ENCODE measurements at regions not wholly inside any gene's neighbourhood (a gene's known extent, or its start where the extent isn't known, plus 50 kb on each side); places are given as distances from the start of the nearest gene placed in this dataset.

- DNase-seq (ENCODE audit: low read depth) = no peak
- H3K4me3 ChIP-seq (ENCODE audit: low read depth, low read length) = no peak overlapping the region
- TF ChIP-seq MYC (IDR thresholded peaks at IDR 0.05; ENCODE audit: low read depth, low read length) = no peak
- TF ChIP-seq POLR2A (IDR thresholded peaks at IDR 0.05; ENCODE audit: extremely low read depth, insufficient read length) = no peak
- no peak for TF ChIP-seq MAX (IDR thresholded peaks at IDR 0.05; ENCODE audit: low read depth, low read length)
- no peak for TF ChIP-seq CTCF (IDR thresholded peaks at IDR 0.05; ENCODE audit: low read depth, low read length)
These were observed 220.5 kb downstream of the ANKRD60 start for GRCh38 chr20:58007947-58008346.

DNA sequence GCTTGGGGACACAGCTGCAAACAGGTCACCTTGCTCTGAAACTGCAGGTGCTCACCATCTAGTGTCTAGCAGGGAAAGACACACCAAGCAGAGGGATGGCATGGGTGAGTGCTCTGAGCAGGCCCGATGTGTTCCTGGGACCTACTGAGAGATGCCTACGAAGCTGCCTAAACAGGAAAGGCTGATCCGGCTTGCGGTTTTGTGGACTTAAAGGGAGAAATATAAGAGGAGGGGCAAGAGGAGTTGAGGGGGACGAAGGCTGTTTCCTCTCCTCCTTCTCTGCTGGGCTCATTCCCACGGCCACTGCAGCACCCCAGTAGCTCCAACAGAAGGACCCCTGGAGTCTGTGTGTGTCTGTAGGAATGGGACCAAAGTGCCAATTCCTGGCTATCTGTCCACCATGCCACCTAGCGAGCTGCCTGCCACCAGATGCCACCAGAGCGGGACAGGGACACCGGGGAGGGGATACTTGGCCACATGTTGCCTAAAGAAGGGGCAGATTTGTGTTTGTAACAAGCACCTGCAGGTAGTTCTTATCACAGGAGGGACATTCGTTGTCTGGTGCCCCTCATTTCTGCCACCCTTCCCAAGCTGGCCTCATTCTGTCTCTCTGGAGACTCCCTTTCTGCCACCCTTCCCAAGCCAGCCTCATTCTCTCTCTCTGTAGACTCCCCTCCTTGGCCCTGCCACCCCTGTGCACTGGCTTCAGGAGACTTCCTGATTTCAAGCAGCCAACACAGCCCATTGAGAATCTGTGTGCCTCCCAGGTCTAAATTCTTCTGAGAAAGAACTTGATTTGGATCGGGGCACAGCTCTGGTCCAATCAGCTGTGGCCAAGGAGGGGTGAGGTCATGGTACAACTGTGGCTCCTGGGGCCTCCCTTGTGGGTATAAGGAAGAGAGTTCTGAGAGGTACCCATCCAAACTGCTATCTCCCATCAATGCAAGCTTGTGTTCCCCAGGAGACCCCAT, 221.8 kb downstream of the ANKRD60 start:
- no peak for DNase-seq (ENCODE audit: low read depth)
- H3K4me3 ChIP-seq (ENCODE audit: low read depth, low read length) = no peak overlapping the region
- TF ChIP-seq CTCF (IDR thresholded peaks at IDR 0.05; ENCODE audit: low read depth, low read length) (no peak), MAX (IDR thresholded peaks at IDR 0.05; ENCODE audit: low read depth, low read length) (no peak), POLR2A (IDR thresholded peaks at IDR 0.05; ENCODE audit: extremely low read depth, insufficient read length) (no peak), MYC (IDR thresholded peaks at IDR 0.05; ENCODE audit: low read depth, low read length) (no peak)

DNA sequence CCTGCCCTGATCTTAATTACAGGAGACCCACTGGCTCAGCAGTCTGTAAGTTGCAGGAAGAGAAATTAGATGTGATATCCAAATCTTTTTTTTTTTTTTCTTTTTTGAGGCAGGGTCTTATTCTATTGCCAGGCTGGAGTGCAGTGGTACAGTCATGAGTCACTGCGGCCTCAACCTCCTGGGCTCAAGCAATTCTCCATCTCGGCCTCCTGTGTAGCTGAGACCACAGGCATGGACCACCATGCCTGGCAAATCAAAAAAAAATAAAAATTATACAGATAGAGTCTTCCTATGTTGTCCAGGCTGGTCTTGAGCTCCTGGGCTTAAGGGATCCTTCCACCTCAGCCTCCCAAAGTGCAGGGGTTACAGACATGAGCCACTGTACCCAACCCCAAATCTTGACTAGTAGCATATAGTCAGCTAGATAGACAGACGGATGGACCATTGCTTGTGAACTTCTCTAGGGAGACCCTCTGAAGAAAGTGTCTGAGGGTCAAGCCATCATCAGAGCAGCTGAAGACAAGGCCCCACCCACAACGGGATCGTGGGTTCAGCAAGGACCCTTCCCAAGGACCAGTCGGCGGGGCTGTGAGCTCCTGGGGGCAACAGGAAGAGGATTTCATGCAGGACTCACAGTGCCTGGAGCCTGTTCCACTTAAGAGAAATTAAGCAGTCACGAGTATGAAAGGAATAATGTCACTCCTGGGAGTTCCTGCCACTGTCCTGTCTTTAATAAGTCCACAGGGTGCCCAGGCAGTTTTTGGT, 222.7 kb downstream of the ANKRD60 start:
- H3K4me3 ChIP-seq (ENCODE audit: low read depth, low read length) = no peak overlapping the region
- TF ChIP-seq CTCF (IDR thresholded peaks at IDR 0.05; ENCODE audit: low read depth, low read length) (no peak), MAX (IDR thresholded peaks at IDR 0.05; ENCODE audit: low read depth, low read length) (no peak), MYC (IDR thresholded peaks at IDR 0.05; ENCODE audit: low read depth, low read length) (no peak), POLR2A (IDR thresholded peaks at IDR 0.05; ENCODE audit: extremely low read depth, insufficient read length) (no peak)
- DNase-seq (ENCODE audit: low read depth) = no peak

GRCh38 chr20:58004900-58005299, 223.6 kb downstream of the ANKRD60 start:
- H3K4me3 ChIP-seq (ENCODE audit: low read depth, low read length) = no peak overlapping the region
- TF ChIP-seq MAX (IDR thresholded peaks at IDR 0.05; ENCODE audit: low read depth, low read length) = no peak
- no peak for TF ChIP-seq MYC (IDR thresholded peaks at IDR 0.05; ENCODE audit: low read depth, low read length)
- no peak for TF ChIP-seq CTCF (IDR thresholded peaks at IDR 0.05; ENCODE audit: low read depth, low read length)
- TF ChIP-seq POLR2A (IDR thresholded peaks at IDR 0.05; ENCODE audit: extremely low read depth, insufficient read length) = no peak
- DNase-seq (ENCODE audit: low read depth) = no peak

DNA sequence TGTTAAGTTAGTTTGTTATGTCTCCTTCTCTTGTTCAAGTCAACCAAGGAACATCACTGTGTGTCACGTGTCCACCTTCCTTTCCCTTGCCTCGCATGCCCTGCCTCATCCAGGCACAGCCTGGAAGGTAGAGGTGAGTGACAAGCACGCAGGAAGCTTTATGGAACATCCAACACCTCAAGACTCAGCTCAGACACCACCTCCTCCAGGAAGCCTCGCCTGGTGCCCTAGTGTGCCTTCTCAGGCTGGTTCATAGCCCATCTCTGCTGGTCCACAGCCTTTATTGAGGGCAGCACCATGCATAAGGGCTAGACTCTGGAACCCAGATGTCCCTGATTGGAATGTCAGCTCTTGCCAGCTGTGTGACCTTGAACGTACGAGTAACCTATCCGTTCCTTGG, 224.3 kb downstream of the ANKRD60 start:
- H3K4me3 ChIP-seq (ENCODE audit: low read depth, low read length) = no peak overlapping the region
- DNase-seq (ENCODE audit: low read depth) = no peak
- no peak for TF ChIP-seq MAX (IDR thresholded peaks at IDR 0.05; ENCODE audit: low read depth, low read length)
- no peak for TF ChIP-seq CTCF (IDR thresholded peaks at IDR 0.05; ENCODE audit: low read depth, low read length)
- TF ChIP-seq POLR2A (IDR thresholded peaks at IDR 0.05; ENCODE audit: extremely low read depth, insufficient read length) = no peak
- TF ChIP-seq MYC (IDR thresholded peaks at IDR 0.05; ENCODE audit: low read depth, low read length) = no peak

Measured in NB4 (cell line).